ENCODE measurements at regions not wholly inside any gene's neighbourhood (a gene's known extent, or its start where the extent isn't known, plus 50 kb on each side); places are given as distances from the start of the nearest gene placed in this dataset.

GRCh38 chr5:72624641-72625236 lies 117.5 kb upstream of the ZNF366 start:
- H3K4me3 ChIP-seq, result no peak overlapping the region
- intact Hi-C loops (cut with DNase I), result no loop called here
- H3K4me1 ChIP-seq, result no peaks in the 10 kb centered on the region
- DNase-seq, result no peak
- no peak overlapping the region for H3K27ac ChIP-seq
- TF ChIP-seq, protein P1, sequence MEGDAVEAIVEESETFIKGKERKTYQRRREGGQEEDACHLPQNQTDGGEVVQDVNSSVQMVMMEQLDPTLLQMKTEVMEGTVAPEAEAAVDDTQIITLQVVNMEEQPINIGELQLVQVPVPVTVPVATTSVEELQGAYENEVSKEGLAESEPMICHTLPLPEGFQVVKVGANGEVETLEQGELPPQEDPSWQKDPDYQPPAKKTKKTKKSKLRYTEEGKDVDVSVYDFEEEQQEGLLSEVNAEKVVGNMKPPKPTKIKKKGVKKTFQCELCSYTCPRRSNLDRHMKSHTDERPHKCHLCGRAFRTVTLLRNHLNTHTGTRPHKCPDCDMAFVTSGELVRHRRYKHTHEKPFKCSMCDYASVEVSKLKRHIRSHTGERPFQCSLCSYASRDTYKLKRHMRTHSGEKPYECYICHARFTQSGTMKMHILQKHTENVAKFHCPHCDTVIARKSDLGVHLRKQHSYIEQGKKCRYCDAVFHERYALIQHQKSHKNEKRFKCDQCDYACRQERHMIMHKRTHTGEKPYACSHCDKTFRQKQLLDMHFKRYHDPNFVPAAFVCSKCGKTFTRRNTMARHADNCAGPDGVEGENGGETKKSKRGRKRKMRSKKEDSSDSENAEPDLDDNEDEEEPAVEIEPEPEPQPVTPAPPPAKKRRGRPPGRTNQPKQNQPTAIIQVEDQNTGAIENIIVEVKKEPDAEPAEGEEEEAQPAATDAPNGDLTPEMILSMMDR (IDR thresholded peaks at IDR 0.05), result no peak
- H3K36me3 ChIP-seq, result no peaks in the 10 kb centered on the region
- H3K9me3 ChIP-seq, result no peaks in the 10 kb centered on the region
- H3K27me3 ChIP-seq, result no peaks in the 10 kb centered on the region
- ATAC-seq, result peak; percentile 47

GRCh38 chr5:72623936-72624335 lies 116.7 kb upstream of the ZNF366 start:
- TF ChIP-seq, protein P1 (IDR thresholded peaks at IDR 0.05), result no peak
- intact Hi-C loops (cut with DNase I), result no loop called here
- Histone ChIP-seq H3K27me3 (no peaks in the 10 kb centered on the region), H3K4me1 (no peaks in the 10 kb centered on the region), H3K27ac (no peak overlapping the region), H3K9me3 (no peaks in the 10 kb centered on the region), H3K36me3 (no peaks in the 10 kb centered on the region), H3K4me3 (no peak overlapping the region)
- ATAC-seq (no peak), DNase-seq (no peak)

DNA sequence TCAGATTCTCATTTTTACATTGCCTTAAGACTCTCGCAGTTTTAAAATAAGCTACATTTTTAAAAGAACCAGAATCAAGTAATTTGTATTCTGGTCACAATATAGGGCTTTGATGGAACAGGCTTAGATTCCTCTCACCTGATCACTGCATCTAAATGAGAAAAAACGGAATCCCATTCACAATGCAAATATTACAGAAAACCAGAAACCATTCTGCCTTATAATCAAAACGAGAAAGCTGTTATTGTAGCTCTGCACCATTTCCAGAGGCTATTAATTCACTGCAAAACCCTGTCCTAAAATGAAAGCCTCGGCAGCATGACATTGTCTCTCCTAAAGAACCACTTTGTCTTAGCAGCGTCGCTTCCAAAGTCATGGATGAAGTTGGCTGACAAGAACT lies 116.1 kb upstream of the ZNF366 start:
- Histone ChIP-seq H3K36me3 (no peaks in the 10 kb centered on the region), H3K9me3 (no peaks in the 10 kb centered on the region), H3K4me1 (no peaks in the 10 kb centered on the region), H3K27me3 (no peaks in the 10 kb centered on the region), H3K4me3 (no peak overlapping the region), H3K27ac (no peak overlapping the region)
- ATAC-seq (no peak), DNase-seq (no peak)
- intact Hi-C loops (cut with DNase I), result no loop called here
- TF ChIP-seq, protein P1 (IDR thresholded peaks at IDR 0.05), result no peak

- TF ChIP-seq, protein P1 (IDR thresholded peaks at IDR 0.05), result no peak
- H3K4me3 ChIP-seq, result no peak overlapping the region
- no peaks in the 10 kb centered on the region for H3K36me3 ChIP-seq
- no peak overlapping the region for H3K27ac ChIP-seq
- DNase-seq, result no peak
- intact Hi-C loops (cut with DNase I), result no loop called here
- H3K9me3 ChIP-seq, result no peaks in the 10 kb centered on the region
- ATAC-seq, result no peak
- H3K27me3 ChIP-seq, result no peaks in the 10 kb centered on the region
- no peaks in the 10 kb centered on the region for H3K4me1 ChIP-seq
Measured at GRCh38 chr5:72622170-72622760, 115.1 kb upstream of the ZNF366 start.

DNA sequence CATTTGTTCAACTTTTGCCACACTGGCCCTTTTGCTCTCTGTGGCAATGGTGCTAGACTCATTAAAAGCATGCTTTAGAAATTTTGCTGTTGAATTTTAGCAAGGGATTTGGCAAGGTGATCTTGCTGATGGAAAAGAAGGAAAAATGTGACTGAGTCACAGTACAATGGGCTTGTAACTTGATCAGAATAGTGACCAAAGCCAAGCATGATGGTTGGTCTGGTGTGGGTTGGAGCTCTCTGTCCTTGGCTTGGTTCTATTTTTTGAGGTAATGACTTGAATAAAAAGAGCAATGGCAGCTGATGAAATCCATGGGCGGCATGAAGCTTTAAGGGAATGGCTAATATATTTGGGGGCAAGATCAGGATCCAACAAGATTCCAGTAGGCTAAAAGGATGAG lies 114.4 kb upstream of the ZNF366 start:
- H3K9me3 ChIP-seq, result no peaks in the 10 kb centered on the region
- no peaks in the 10 kb centered on the region for H3K36me3 ChIP-seq
- DNase-seq (no peak), ATAC-seq (no peak)
- H3K4me3 ChIP-seq, result no peak overlapping the region
- H3K27me3 ChIP-seq, result no peaks in the 10 kb centered on the region
- intact Hi-C loops (cut with DNase I), result no loop called here
- TF ChIP-seq, protein P1 (IDR thresholded peaks at IDR 0.05), result no peak
- H3K27ac ChIP-seq, result no peak overlapping the region
- no peaks in the 10 kb centered on the region for H3K4me1 ChIP-seq

Data from left lung (tissue), 4 donors.